Posterior vena cava (tissue), 2 donors: ENCODE measurements at regions not wholly inside any gene's neighbourhood (a gene's known extent, or its start where the extent isn't known, plus 50 kb on each side); places are given as distances from the start of the nearest gene placed in this dataset.
"Not testable (repeated sequence)": the region's sequence is repeated elsewhere in the genome, so short reads cannot be mapped to it uniquely, and the experiment has no call there.

Experiments used
- DNase-seq: peaks from one replicate; pipeline ENCODE4 v3.0.0-alpha.2; 2020; ENCODE audit warnings: low spot score
- intact Hi-C, 2 donors: fragments of 100-400 bp; cut with DNase I; formaldehyde crosslinking; loops; one replicate each; pipeline versions ENCODE4 v1.14.1 to v1.14.2; 2022 to 2023
- donor health status: DM: yes; HTN: yes; CAD: no.
- donor health status: DM: yes; HTN: yes; CAD: no.

DNA sequence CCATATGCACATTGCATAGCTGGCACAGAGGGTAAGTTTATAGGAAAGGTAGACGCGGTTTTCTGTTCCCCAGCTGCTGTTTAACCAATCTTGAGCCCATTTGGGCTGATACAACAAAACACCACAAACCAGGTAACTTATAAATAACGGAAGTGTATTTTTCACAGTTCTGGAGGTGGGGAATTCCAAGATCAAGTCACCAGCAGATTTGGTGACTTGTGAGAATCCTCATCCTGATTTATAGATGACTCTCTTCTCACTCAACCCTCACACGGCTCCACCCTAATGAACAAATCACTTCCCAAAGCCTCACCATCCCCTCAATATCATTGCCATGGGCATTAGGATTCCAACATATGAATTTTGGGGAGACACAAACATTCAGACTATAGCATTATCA, 694.4 kb upstream of the NR2F2 start:
- intact Hi-C loops = no loop called here
- DNase-seq = no peak

DNA sequence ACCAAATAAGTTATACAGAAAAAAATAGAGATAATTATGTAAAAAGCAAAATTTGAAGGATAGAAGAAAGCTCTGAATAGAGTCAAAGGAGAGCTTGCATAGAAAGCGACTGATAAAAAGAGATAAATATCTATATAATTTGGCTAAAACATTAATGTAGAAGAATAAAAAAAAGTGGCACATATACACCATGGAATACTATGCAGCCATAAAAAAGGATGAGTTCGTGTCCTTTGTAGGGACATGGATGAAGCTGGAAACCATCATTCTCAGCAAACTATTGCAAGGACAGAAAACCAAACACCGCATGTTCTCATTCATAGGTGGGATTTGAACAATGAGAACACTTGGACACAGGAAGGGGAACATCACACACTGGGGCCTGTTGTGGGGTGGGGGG, 693.3 kb upstream of the NR2F2 start:
- DNase-seq, intact Hi-C loops: not testable (repeated sequence)

DNA sequence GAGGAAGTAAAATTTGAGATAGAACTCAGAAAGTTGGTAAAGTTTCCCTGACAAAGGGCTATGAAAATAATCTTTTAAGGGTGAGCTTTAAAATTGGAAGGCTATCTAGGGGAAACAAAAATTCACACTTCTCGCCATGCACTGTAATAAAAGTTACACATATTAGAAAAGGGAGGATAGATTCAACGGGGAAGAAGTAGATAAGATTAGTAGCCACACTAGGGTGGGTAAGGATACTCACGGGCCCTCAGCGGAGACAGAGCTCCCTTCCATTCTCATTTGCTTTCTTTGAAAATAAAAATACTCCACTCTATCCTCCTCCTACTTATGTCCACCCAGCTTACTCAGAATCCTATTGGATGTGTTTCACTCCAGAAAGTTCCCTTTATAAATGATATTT, 691.3 kb upstream of the NR2F2 start:
- DNase-seq = no peak

DNA sequence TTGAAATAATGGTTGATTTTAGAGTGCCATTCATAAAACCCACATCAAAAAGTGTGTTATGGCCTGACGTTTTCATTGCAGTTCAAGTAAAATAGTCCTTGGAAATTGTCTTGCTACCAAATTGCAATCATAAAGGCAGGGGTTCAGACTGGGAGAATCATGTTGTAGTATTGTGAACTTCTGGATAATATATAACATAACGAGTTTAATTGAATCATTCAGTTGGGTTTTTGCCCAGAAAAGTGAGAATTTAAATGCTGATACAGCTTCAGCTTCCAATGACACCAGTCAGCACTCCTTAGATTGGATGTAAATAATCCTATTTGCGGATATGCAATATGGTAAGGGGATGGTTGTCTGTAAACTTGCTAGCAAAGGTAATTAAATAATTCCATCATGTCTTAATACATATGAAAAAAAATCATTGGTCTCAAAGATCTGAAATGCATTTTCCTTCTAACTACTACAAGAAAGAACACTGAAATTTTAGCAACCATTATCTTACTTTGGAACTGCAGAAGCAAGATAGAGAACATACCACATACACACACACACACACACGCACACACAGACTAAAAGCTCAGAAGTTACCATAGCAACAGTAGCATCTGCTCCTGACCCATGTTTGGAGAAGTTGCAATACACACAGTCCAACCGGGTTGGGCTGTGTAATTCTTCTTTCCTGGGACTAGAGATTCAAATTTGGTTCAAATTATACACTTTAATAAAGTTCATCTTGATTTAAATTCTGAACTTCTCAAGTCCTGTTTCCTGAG, 686.2 kb upstream of the NR2F2 start:
- intact Hi-C loops = no loop called here
- DNase-seq = no peak

More for the DNA sequence above, 691.3 kb upstream of the NR2F2 start:
- intact Hi-C loops = no loop called here

DNA sequence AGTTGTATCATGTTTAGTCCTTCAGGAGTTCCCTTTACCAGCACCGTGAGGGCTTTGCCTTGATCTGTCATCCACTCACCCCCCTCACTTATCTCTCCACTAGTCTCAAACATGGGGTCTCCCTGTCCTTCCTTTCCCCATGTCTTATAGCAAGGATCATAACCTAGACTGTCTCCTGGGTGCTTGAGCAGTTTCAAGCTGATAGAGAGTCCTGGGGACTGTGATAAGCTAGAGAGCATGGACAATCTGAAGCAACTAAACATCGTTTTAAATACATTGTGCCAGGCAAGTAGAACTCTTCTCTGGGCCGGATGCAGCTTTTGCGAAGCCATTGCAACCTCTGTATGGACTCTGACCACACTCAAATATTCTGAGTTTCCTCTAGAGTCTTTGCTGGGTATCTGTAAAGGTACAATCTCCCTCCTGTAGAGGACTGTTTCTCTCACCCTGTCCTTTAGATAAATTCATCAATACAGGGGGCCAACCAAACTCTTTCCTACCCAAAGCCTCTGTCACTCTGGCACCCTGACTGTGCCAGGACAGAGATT, 684.6 kb upstream of the NR2F2 start:
- no peak for DNase-seq
- intact Hi-C loops = no loop called here

DNA sequence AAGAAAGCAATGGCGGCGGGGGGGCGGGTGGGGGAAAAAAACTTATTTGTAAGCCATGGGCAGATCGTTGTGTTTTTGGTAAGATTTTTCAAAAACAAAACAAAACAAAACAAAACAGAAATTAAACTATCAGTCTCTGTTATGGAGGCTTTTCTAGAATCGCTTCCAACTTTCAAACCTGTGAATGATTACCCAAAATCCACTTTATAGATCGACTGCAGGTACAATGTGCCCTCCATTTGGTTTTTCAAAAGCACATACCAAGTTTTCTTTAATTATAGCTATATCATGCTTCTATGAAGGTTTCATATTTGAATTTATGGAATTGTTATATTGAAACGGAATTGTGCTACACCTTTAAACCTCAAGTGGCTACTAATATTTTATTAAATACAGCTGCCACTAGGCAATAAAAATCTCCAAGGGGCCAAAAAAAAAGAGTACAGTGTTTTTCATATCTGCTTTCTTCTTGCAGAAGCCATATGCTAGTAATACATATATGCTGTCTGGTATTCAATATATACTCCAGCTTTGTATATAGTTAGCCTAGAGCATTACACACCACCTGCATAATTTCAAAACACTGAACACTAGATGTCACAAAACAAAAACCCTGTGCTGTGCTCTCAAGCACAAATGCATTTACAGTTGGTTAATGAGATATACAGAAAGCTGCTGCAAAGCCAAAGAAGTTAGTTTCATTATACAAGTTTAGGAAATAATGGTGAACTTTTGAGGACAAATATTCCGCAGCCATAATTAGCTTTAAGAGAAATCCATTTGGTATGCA, 683.8 kb upstream of the NR2F2 start:
- intact Hi-C loops = no loop called here

DNA sequence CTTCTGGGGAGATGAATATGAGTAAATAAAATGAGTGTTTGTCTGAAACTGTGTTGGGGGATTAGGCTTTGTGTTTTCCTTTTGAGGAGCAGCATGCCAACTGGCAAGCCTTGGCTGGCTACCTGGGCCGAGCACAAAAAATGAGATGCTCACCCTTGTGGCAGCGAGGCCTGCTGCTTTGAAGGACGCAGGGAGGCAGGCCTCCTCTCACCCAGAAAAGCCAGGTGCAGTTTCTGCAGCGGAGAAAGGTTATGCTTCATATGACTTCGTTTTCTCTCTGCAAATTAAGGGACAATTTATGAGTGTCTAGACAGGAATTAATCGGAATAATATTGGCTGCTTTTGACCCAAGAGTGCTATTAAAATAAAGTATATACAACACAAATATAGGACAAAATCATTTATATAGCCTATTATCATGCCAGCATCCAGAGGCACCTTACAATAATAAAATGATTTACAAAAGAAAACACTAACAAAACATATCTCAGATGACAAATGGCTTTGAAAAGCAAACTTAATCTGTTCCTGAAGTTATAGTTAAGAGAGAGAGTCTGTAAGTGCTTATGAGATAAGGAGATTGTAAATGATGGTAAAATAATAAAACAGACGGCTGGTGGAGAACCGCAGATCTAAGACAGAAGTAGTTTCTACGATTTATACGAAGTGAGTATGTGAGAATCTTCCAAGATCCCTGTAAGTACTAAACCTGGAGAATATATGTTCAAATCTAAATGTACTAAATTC, 682.8 kb upstream of the NR2F2 start:
- intact Hi-C loops = no loop called here
- no peak for DNase-seq

More for the DNA sequence above, 683.8 kb upstream of the NR2F2 start:
- DNase-seq = no peak

DNA sequence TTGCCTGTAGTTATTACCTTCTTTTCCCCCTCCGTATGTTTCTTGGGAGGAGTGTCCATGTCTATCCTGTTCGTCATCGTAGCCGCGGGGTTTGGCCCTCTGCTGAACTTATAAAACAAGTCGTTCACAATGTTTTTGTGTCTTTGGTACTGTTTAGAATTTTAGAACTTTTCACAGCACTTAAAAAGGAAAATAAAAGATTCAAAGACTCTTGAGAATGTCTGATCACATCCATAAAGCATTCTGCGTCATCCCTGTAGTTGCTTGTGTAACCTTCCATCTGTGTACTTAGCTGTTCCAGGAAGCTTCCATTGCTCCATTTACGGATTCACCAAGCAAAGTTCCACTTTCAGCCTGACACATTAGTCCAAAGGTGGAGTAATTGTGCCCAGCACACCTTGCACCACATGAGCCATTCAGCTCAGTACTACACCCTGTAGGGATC, 677.1 kb upstream of the NR2F2 start:
- intact Hi-C loops = no loop called here
- no peak for DNase-seq

DNA sequence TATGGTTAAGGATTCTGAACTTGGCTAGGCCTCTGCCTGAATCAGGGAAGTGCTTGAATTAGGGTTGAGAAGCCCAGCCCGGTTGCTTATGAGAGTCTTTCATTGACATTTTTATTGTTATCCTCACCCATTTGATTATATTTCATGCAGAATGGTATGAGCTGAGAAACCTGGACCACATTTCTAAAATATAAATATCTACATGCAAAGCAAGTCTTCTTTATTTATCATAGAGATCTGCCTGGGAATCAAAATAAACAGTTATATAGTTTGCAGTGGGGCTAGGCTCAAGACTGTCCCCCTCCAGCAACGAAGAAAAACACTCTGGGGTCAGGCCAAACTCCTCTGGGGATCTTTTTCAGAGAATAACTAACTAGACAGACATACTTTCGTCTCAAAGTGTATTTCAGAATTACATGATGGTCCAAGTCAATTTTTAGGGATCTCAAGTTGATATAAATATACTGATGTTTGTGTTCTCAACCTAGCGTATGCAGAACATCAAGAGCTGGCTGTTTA, 675.4 kb upstream of the NR2F2 start:
- intact Hi-C loops = no loop called here
- DNase-seq = no peak

DNA sequence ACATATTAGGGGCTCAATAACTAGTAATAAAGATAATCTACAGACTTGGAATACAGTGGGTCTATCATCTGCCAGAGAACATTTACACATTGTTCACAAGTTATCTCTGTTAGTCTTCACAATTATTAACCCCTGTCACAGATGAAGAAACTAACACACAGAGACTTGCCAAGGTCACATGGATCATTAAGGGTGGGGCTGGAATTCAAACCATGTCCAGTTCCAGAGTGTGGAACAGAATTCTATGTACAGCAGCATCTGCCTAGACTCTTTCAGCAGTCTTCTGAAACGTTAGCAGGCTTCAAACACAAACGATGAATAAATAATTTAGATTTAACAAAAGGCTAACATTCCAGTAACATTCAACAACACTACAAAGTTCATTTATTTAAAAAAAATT, 673.9 kb upstream of the NR2F2 start:
- intact Hi-C loops = no loop called here

DNA sequence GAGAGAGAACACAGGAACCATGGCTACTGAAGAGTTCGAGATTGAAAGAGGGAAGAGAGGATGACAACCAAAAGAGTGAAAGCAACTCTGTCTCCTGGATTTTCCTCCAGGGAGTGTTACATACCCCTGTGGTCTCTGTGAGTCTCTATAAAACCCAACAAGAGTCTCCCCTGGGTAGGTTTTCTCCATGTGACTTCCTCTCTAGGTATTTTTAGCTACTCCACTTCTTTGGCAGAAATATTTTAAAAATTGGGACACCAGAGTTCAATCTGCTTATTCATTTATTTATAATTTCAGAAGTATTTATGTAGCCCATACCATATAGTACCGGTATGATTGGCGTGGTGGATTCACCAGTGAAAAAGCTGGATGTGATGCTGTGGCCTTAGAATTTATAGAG, 671.7 kb upstream of the NR2F2 start:
- intact Hi-C loops = no loop called here
- no peak for DNase-seq

More for the DNA sequence above, 673.9 kb upstream of the NR2F2 start:
- no peak for DNase-seq

DNA sequence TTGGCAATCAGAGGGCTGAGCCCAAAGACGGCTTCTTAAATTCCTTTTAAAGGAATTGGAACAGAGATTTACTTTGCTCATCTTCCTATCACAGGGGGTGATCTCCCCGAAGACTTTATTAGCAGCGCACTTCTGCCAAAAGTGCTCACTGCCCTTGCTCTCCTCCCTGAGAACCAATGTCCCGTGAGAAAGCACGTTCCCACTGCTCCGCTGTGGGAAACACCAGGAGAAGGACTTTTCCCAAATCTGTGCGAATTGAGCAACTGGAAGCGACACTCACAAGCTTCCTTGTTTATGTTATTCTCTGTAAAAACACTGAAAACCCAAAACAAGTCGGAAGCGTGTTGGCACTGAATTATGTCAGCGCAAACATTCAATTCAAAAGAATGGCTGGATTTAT, 670.8 kb upstream of the NR2F2 start:
- intact Hi-C loops = no loop called here
- DNase-seq = no peak

DNA sequence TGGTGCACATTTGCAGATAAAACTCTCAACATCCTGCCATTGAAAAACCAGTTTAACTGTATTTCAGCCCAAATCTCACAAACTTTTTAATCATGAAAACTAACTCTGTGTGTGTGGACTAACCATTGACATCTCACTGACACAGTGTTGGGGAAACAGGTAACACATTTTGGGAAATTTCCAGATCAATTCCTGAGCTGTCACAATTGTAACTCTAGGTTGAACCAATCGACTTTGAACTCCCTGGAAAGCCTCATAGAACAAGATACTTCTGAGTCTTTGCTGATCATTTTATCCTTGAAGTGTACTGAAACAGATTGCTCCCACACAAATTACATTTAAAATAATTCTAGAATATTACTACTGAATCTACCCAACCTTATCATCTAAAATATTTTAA, 667.9 kb upstream of the NR2F2 start:
- intact Hi-C loops = no loop called here
- DNase-seq = no peak

DNA sequence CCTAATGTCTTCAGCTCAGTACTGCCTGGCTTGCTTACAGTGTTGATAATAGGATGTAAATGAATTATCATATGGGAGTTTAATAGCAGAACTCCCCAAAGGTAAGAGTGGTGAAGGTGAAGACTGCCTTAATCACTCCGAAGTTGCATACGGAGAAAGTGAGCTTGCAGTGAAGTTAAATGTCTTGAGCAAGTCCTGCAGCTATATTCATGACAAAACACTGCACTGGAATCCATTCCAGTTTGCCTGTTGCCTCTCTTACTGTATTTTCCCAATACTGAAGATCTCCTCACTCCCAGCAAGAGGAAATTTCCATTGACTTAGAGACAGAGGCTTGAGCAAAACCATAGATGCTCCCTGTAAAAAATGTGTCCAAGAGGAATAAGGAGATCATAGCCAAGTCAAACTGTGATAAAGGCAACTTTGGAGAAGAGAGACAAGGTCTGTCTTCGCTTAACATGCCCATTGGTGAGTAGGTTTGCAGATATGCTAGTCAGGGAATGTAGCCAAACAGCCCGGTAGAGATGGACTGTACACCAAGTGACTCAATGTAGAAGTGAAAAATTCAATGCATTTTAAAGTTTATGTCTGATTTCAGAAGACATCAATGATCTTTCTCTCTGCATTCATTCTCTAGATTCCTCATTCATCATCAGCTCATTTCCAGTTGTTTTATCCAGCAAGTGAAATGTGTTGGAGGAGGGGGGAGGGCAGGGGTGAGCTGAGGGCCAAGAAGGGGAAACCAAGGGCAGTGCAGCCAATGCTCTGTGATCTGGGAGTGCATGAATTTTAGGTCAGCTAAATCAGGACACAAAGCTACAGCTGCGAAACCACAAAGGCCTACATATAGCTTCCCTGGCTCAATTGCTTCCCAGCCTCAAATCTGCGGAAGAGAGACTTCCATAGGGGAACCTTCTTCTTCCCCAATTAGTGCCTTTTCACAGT, 667.1 kb upstream of the NR2F2 start:
- intact Hi-C loops = no loop called here
- DNase-seq = no peak

DNA sequence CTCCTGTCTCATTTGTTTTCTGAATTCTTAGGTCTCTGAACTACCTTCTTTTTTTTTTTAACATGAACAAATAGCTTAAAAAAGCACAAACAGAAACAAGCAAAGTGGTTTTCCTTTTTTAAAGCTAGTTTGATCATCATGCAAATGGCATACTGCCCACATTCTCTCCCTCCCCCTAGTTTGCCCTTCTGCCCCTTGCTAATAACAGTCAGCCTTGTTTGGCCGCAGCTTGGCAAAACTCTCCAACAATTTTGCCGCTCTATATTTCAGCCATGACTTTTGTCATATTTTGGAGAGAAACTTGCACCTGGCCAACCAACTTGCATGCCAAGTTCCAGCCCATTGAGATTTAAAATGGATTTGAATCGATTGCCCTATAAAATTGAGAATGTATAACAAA, 666.0 kb upstream of the NR2F2 start:
- DNase-seq = no peak
- intact Hi-C loops = no loop called here

DNA sequence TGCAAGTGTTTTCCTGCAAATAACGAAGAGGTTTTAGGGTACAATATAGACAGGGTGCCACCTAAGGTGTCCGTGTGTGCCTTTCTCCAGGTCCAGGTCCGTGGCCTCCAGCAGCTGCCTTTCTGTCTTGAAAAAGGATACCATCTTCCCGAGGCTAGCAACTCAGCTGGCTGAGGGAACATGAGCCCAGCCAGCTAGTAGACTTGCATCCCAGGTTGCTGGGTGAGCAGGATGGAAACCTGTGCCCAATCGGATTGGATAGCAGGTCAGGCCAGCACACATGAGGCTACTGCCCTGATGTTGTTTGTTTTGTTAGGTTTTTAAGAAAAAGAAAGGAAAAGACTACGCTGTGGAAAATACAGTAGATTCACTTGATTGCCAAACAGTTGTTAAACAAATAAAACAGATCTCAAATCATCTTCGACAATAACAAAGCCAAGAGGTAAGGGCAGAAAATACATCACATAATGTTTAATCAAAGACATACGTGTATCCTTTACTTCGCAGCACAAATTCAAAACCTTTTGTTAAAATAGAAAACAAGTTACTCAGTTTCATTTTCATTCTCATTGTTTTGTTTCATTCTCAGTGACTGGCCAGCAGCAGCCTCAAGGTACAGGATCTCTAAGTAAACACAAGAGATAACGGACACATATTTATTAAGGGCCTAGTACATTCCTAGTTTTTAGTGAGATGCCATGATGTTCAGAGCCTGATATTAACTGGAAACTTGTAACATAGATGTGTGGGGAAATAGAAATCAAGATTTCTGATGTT, 661.2 kb upstream of the NR2F2 start:
- no peak for DNase-seq
- intact Hi-C loops = no loop called here

DNA sequence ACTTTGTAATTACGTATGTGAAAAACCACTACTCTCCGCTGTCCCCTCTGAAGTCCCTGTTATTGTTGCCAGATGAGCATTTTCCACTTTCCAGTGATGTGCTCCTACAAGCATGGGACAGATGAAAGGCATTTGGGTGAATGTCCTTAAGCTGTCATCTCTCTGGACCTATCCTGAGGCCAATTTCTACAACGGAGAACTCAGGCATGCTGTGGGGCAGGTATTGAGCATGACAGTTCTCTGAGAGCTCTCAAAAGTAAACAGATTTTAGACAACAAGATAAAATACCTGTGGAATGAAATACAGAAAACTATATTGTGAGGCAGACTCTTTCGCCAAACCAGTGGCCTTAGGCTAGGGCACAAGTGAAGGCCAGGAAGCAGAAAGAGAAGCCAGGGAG, 656.5 kb upstream of the NR2F2 start:
- no peak for DNase-seq
- intact Hi-C loops = no loop called here

DNA sequence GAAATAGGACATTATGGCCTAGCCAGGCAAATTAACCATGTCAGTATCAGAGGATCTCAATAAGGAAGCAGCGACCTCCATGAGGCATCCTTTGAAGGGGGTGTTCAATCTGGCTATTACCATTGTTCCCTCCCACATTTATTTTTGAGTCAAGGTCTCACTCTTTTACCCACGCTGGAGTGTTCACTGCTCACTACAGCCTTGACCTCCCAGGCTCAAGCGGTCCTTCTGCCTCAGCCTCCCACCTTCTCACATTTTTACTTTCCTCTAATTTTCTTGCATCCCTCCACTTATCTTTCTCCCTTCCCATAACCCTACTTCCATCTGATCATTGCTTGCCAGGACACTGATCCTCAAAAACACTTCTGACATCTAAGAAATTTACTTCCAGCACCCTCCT, 654.0 kb upstream of the NR2F2 start:
- intact Hi-C loops = no loop called here
- DNase-seq = no peak
